ENCODE measurements at regions not wholly inside any gene's neighbourhood (a gene's known extent, or its start where the extent isn't known, plus 50 kb on each side); places are given as distances from the start of the nearest gene placed in this dataset.
A peak's percentile ranks its signal among the peaks of the same experiment; 100 is the strongest.

- no peaks in the 10 kb centered on the region for H3K27me3 Mint-ChIP-seq (ENCODE audit: low read depth)
- peaks cover 10% of the 10 kb centered on the region for H3K36me3 Mint-ChIP-seq (ENCODE audit: low read depth)
- H3K4me3 Mint-ChIP-seq: no peak overlapping the region
- peaks cover 3% of the 10 kb centered on the region for H3K4me1 Mint-ChIP-seq (ENCODE audit: low read depth)
- H3K9me3 Mint-ChIP-seq: peaks cover 10% of the 10 kb centered on the region
- H3K27ac Mint-ChIP-seq: no peak overlapping the region
These were observed 137.4 kb upstream of the COX10 start for GRCh38 chr17:13931800-13932460.

GRCh38 chr17:13933441-13934276, 135.6 kb upstream of the COX10 start:
- no peak overlapping the region for H3K4me3 Mint-ChIP-seq
- no peaks in the 10 kb centered on the region for H3K27me3 Mint-ChIP-seq (ENCODE audit: low read depth)
- peaks cover 7% of the 10 kb centered on the region for H3K9me3 Mint-ChIP-seq
- peaks cover 3% of the 10 kb centered on the region for H3K4me1 Mint-ChIP-seq (ENCODE audit: low read depth)
- peaks cover 9% of the 10 kb centered on the region for H3K36me3 Mint-ChIP-seq (ENCODE audit: low read depth)
- no peak overlapping the region for H3K27ac Mint-ChIP-seq

GRCh38 chr17:13939222-13939621, 130.1 kb upstream of the COX10 start:
- H3K4me3 Mint-ChIP-seq: no peak overlapping the region
- no peak overlapping the region for H3K27ac Mint-ChIP-seq
- H3K36me3 Mint-ChIP-seq (ENCODE audit: low read depth): peaks cover 19% of the 10 kb centered on the region
- H3K27me3 Mint-ChIP-seq (ENCODE audit: low read depth): no peaks in the 10 kb centered on the region
- no peaks in the 10 kb centered on the region for H3K4me1 Mint-ChIP-seq (ENCODE audit: low read depth)
- H3K9me3 Mint-ChIP-seq: peaks cover 15% of the 10 kb centered on the region

GRCh38 chr17:13940858-13941665, 128.2 kb upstream of the COX10 start:
- Mint-ChIP-seq H3K4me1 (ENCODE audit: low read depth) (no peaks in the 10 kb centered on the region), H3K27me3 (ENCODE audit: low read depth) (no peaks in the 10 kb centered on the region), H3K36me3 (ENCODE audit: low read depth) (peaks cover 23% of the 10 kb centered on the region), H3K27ac (no peak overlapping the region), H3K4me3 (no peak overlapping the region), H3K9me3 (peaks cover 15% of the 10 kb centered on the region)

GRCh38 chr17:13941781-13942180, 127.5 kb upstream of the COX10 start:
- Mint-ChIP-seq H3K4me1 (ENCODE audit: low read depth) (no peaks in the 10 kb centered on the region), H3K27ac (no peak overlapping the region), H3K9me3 (peaks cover 15% of the 10 kb centered on the region), H3K4me3 (no peak overlapping the region), H3K27me3 (ENCODE audit: low read depth) (no peaks in the 10 kb centered on the region), H3K36me3 (ENCODE audit: low read depth) (peaks cover 22% of the 10 kb centered on the region)

GRCh38 chr17:13943909-13944308, 125.4 kb upstream of the COX10 start:
- Mint-ChIP-seq H3K4me1 (ENCODE audit: low read depth) (no peaks in the 10 kb centered on the region), H3K9me3 (peaks cover 15% of the 10 kb centered on the region), H3K27me3 (ENCODE audit: low read depth) (no peaks in the 10 kb centered on the region), H3K27ac (no peak overlapping the region), H3K36me3 (ENCODE audit: low read depth) (peaks cover 18% of the 10 kb centered on the region), H3K4me3 (no peak overlapping the region)

GRCh38 chr17:13947499-13947898, 121.8 kb upstream of the COX10 start:
- Mint-ChIP-seq H3K4me1 (ENCODE audit: low read depth) (no peaks in the 10 kb centered on the region), H3K27me3 (ENCODE audit: low read depth) (no peaks in the 10 kb centered on the region), H3K4me3 (no peak overlapping the region), H3K27ac (no peak overlapping the region), H3K9me3 (no peaks in the 10 kb centered on the region), H3K36me3 (ENCODE audit: low read depth) (peaks cover 4% of the 10 kb centered on the region)

- H3K27me3 Mint-ChIP-seq (ENCODE audit: low read depth): no peaks in the 10 kb centered on the region
- H3K9me3 Mint-ChIP-seq: no peaks in the 10 kb centered on the region
- H3K4me3 Mint-ChIP-seq: no peak overlapping the region
- peaks cover 5% of the 10 kb centered on the region for H3K36me3 Mint-ChIP-seq (ENCODE audit: low read depth)
- no peaks in the 10 kb centered on the region for H3K4me1 Mint-ChIP-seq (ENCODE audit: low read depth)
- no peak overlapping the region for H3K27ac Mint-ChIP-seq
These were observed 117.1 kb upstream of the COX10 start for GRCh38 chr17:13952009-13952750.

GRCh38 chr17:13953841-13954240, 115.5 kb upstream of the COX10 start:
- H3K4me1 Mint-ChIP-seq (ENCODE audit: low read depth): no peaks in the 10 kb centered on the region
- no peaks in the 10 kb centered on the region for H3K9me3 Mint-ChIP-seq
- peaks cover 5% of the 10 kb centered on the region for H3K36me3 Mint-ChIP-seq (ENCODE audit: low read depth)
- no peak overlapping the region for H3K27ac Mint-ChIP-seq
- no peak overlapping the region for H3K4me3 Mint-ChIP-seq
- H3K27me3 Mint-ChIP-seq (ENCODE audit: low read depth): no peaks in the 10 kb centered on the region

GRCh38 chr17:13957636-13958035, 111.7 kb upstream of the COX10 start:
- Mint-ChIP-seq H3K27ac (no peak overlapping the region), H3K9me3 (peaks cover 3% of the 10 kb centered on the region), H3K4me3 (no peak overlapping the region)

GRCh38 chr17:13958773-13959172, 110.5 kb upstream of the COX10 start:
- Mint-ChIP-seq H3K4me1 (ENCODE audit: low read depth) (peaks cover 16% of the 10 kb centered on the region), H3K27me3 (ENCODE audit: low read depth) (no peaks in the 10 kb centered on the region), H3K27ac (no peak overlapping the region), H3K36me3 (ENCODE audit: low read depth) (peaks cover 12% of the 10 kb centered on the region), H3K9me3 (peaks cover 7% of the 10 kb centered on the region), H3K4me3 (no peak overlapping the region)

More at GRCh38 chr17:13957636-13958035, 111.7 kb upstream of the COX10 start:
- peaks cover 7% of the 10 kb centered on the region for H3K4me1 Mint-ChIP-seq (ENCODE audit: low read depth)
- peaks cover 8% of the 10 kb centered on the region for H3K36me3 Mint-ChIP-seq (ENCODE audit: low read depth)
- no peaks in the 10 kb centered on the region for H3K27me3 Mint-ChIP-seq (ENCODE audit: low read depth)

GRCh38 chr17:13961265-13961664, 108.0 kb upstream of the COX10 start:
- H3K36me3 Mint-ChIP-seq (ENCODE audit: low read depth): peaks cover 7% of the 10 kb centered on the region
- no peaks in the 10 kb centered on the region for H3K27me3 Mint-ChIP-seq (ENCODE audit: low read depth)
- peaks cover 7% of the 10 kb centered on the region for H3K9me3 Mint-ChIP-seq
- H3K4me1 Mint-ChIP-seq (ENCODE audit: low read depth): peaks cover 16% of the 10 kb centered on the region
- no peak overlapping the region for H3K4me3 Mint-ChIP-seq
- peak overlapping the region; percentile 1 for H3K27ac Mint-ChIP-seq

GRCh38 chr17:13962716-13963240, 106.5 kb upstream of the COX10 start:
- Mint-ChIP-seq H3K4me1 (ENCODE audit: low read depth) (peaks cover 16% of the 10 kb centered on the region), H3K27ac (peak overlapping the region; percentile 46), H3K4me3 (peak overlapping the region; percentile 12), H3K27me3 (ENCODE audit: low read depth) (no peaks in the 10 kb centered on the region), H3K36me3 (ENCODE audit: low read depth) (peaks cover 7% of the 10 kb centered on the region), H3K9me3 (peaks cover 7% of the 10 kb centered on the region)

GRCh38 chr17:13967416-13967815, 101.9 kb upstream of the COX10 start:
- no peak overlapping the region for H3K27ac Mint-ChIP-seq
- no peaks in the 10 kb centered on the region for H3K27me3 Mint-ChIP-seq (ENCODE audit: low read depth)
- H3K36me3 Mint-ChIP-seq (ENCODE audit: low read depth): peaks cover 5% of the 10 kb centered on the region
- H3K4me3 Mint-ChIP-seq: no peak overlapping the region
- peaks cover 14% of the 10 kb centered on the region for H3K4me1 Mint-ChIP-seq (ENCODE audit: low read depth)
- H3K9me3 Mint-ChIP-seq: peaks cover 6% of the 10 kb centered on the region

Measured in T-helper 1 cell treated with Interleukin-12 subunit alpha and Interleukin-12 subunit beta and Interleukin-4 antibody, amounts not matched to agents 30 μg/mL and 1 μg/mL, for 36 hours (primary cell).